Right lobe of liver (tissue), 6 donors: ENCODE measurements at regions not wholly inside any gene's neighbourhood (a gene's known extent, or its start where the extent isn't known, plus 50 kb on each side); places are given as distances from the start of the nearest gene placed in this dataset.

Experiments used
- ATAC-seq, 4 donors: fragments of 200-7000 bp; cut with Tn5 transposase; one replicate each; pipeline ENCODE4 v1.9.1; 2020; ENCODE audit warnings: mild to moderate bottlenecking in 4 of 4, moderate library complexity in 4 of 4
- DNase-seq, 3 donors: peaks; one replicate each; pipeline ENCODE4 v3.0.0-alpha.2; 2020
- H3K27ac ChIP-seq, 3 donors: fragments of 200-600 bp; one replicate each; pipeline ENCODE4 v1.8.0; 2022
- H3K27me3 ChIP-seq, 2 donors: fragments of 200-600 bp; one replicate each; pipeline ENCODE4 v1.8.0; 2022
- H3K36me3 ChIP-seq, 4 donors: fragments of 200-600 bp; sonication (generic) in 1 of 4; one replicate each; pipeline versions ENCODE4 v1.5.1 to v1.8.0; 2017 to 2022; ENCODE audit warnings: control low read depth in 1 of 4
- H3K4me1 ChIP-seq, 4 donors: fragments of 200-600 bp; sonication (generic) in 1 of 4; one replicate each; pipeline versions ENCODE4 v1.5.1 to v1.8.0; 2017 to 2022; ENCODE audit warnings: control low read depth in 1 of 4
- H3K4me3 ChIP-seq, 3 donors: fragments of 200-600 bp; one replicate each; pipeline ENCODE4 v1.8.0; 2022
- H3K9me3 ChIP-seq, 4 donors: fragments of 200-600 bp; sonication (generic) in 1 of 4; one replicate each; pipeline versions ENCODE4 v1.5.1 to v1.8.0; 2017 to 2022; ENCODE audit warnings: control low read depth in 1 of 4
- POLR2A ChIP-seq: fragments of 450-650 bp; IDR thresholded peaks from one replicate; pipeline ENCODE4 v1.6.1; 2017; ENCODE audit warnings: antibody characterized with exemption, mild to moderate bottlenecking
- WGBS: methylation state at CpG from one replicate; pipeline ENCODE4 v1.1.6; 2018; ENCODE audit warnings: low coverage, low lambda C conversion rate; ENCODE audit not compliant: insufficient coverage; ENCODE audit errors: missing lambda C conversion rate; 5-methylcytosine and 5-hydroxymethylcytosine counted together
- intact Hi-C, 2 donors: fragments of 100-400 bp; cut with DNase I; formaldehyde crosslinking; loops; one replicate each; pipeline versions ENCODE4 v1.11.2 to v1.14.1; 2022
- TF ChIP-seq, protein P1 (sequence below), 4 donors: fragments of 200-600 bp in 3 of 4; fragments of 450-650 bp in 1 of 4; IDR thresholded peaks; one replicate each; pipeline versions ENCODE4 v1.5.1 to v1.8.0; 2016 to 2022; ENCODE audit warnings: antibody characterized with exemption in 4 of 4, mild to moderate bottlenecking in 2 of 4
- donor health status: DM: no; HTN: yes; CAD: no.
- donor health status: DM: no; HTN: no; CAD: no.
- donor health status: DM: no; HTN: no; CAD: no.
- donor health status: DM: no; HTN: yes; CAD: no.
- donor health status: DM: no; HTN: yes; CAD: no.

- intact Hi-C loops: no loop called here
- H3K4me3 ChIP-seq: no peak overlapping the region
- 50% methylated on average over 12 of the region's 12 CpGs for WGBS
- TF ChIP-seq, protein P1, sequence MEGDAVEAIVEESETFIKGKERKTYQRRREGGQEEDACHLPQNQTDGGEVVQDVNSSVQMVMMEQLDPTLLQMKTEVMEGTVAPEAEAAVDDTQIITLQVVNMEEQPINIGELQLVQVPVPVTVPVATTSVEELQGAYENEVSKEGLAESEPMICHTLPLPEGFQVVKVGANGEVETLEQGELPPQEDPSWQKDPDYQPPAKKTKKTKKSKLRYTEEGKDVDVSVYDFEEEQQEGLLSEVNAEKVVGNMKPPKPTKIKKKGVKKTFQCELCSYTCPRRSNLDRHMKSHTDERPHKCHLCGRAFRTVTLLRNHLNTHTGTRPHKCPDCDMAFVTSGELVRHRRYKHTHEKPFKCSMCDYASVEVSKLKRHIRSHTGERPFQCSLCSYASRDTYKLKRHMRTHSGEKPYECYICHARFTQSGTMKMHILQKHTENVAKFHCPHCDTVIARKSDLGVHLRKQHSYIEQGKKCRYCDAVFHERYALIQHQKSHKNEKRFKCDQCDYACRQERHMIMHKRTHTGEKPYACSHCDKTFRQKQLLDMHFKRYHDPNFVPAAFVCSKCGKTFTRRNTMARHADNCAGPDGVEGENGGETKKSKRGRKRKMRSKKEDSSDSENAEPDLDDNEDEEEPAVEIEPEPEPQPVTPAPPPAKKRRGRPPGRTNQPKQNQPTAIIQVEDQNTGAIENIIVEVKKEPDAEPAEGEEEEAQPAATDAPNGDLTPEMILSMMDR (IDR thresholded peaks at IDR 0.05): no peak
- TF ChIP-seq POLR2A: no peak
- no peaks in the 10 kb centered on the region for H3K36me3 ChIP-seq
- no peaks in the 10 kb centered on the region for H3K27me3 ChIP-seq
- ATAC-seq: no peak
- DNase-seq: no peak
- H3K9me3 ChIP-seq: no peaks in the 10 kb centered on the region
- H3K27ac ChIP-seq: no peak overlapping the region
- no peaks in the 10 kb centered on the region for H3K4me1 ChIP-seq
Observed at GRCh38 chr5:6961837-6962635, 248.8 kb downstream of the TENT4A start.

- Histone ChIP-seq H3K4me1 (no peaks in the 10 kb centered on the region), H3K27ac (no peak overlapping the region), H3K36me3 (no peaks in the 10 kb centered on the region), H3K9me3 (no peaks in the 10 kb centered on the region), H3K4me3 (no peak overlapping the region), H3K27me3 (no peaks in the 10 kb centered on the region)
- intact Hi-C loops: no loop called here
- DNase-seq (no peak), ATAC-seq (peak in 1 of 4 donors; percentile 74)
- no peak for TF ChIP-seq POLR2A
- TF ChIP-seq, protein P1 (IDR thresholded peaks at IDR 0.05): no peak
- WGBS: 17% methylated on average over 2 of the region's 2 CpGs
Observed at GRCh38 chr5:6976971-6977370, 263.7 kb downstream of the TENT4A start.

DNA sequence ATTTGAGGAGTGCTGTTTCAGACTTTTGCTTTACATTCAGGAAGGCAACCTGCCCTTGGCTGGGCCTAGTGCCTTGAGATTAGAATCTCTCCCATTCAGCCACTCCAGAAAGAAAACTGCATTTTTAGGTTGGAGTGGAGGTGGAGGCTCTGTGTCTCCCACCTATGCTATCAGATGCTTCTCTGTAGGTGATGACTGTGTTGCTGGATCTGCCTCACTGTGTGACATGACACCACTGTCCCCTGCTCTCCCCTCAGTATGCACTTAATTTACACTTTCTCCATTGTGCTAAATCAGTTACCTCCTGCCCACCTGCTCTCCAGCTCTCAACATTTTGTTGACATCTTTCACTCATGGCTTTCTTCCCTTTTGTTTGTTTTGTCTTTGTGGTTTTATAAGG is 265.8 kb downstream of the TENT4A start:
- TF ChIP-seq, protein P1 (IDR thresholded peaks at IDR 0.05): no peak
- no peak for TF ChIP-seq POLR2A

DNA sequence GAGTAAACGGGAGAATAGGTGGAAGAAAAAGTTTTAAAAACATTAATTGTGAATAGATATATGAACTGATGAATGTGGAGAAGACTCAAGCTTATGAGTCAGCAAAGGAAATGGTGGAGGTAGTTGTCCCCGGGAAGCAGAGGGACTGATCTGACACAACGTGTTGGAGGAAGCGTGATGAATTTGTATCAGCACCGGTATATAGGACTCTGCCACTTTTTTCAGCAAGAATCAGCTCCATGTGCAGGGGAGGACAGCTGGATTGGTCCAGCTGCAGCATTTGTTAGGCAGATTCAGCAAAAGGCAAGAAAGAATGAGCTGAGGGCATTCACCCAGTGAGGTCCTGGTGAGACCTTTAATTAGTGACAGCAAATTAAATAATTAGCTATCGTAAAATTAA is 276.0 kb downstream of the TENT4A start:
- Histone ChIP-seq H3K36me3 (no peaks in the 10 kb centered on the region), H3K27me3 (no peaks in the 10 kb centered on the region), H3K9me3 (no peaks in the 10 kb centered on the region), H3K4me1 (no peaks in the 10 kb centered on the region), H3K27ac (no peak overlapping the region), H3K4me3 (no peak overlapping the region)
- DNase-seq: no peak
- intact Hi-C loops: no loop called here
- 53% methylated on average over 6 of the region's 6 CpGs for WGBS
- no peak for ATAC-seq
- TF ChIP-seq, protein P1 (IDR thresholded peaks at IDR 0.05): no peak
- TF ChIP-seq POLR2A: no peak

More for the DNA sequence above, 265.8 kb downstream of the TENT4A start:
- H3K4me1 ChIP-seq: no peaks in the 10 kb centered on the region
- no peaks in the 10 kb centered on the region for H3K9me3 ChIP-seq
- H3K36me3 ChIP-seq: no peaks in the 10 kb centered on the region
- intact Hi-C loops: no loop called here
- no peak for ATAC-seq
- no peaks in the 10 kb centered on the region for H3K27me3 ChIP-seq
- no peak overlapping the region for H3K4me3 ChIP-seq
- H3K27ac ChIP-seq: no peak overlapping the region
- no peak for DNase-seq
